ENCODE measurements at regions not wholly inside any gene's neighbourhood (a gene's known extent, or its start where the extent isn't known, plus 50 kb on each side); places are given as distances from the start of the nearest gene placed in this dataset.
A peak's percentile ranks its signal among the peaks of the same experiment; 100 is the strongest.

- WGBS, 5 donors: 79 to 90% (median 83%) methylated on average over 7 of the region's 7 CpGs
- no peak overlapping the region for H3K27ac ChIP-seq
Observed at GRCh38 chr12:30440826-30441602, 254.7 kb downstream of the IPO8 start.

DNA sequence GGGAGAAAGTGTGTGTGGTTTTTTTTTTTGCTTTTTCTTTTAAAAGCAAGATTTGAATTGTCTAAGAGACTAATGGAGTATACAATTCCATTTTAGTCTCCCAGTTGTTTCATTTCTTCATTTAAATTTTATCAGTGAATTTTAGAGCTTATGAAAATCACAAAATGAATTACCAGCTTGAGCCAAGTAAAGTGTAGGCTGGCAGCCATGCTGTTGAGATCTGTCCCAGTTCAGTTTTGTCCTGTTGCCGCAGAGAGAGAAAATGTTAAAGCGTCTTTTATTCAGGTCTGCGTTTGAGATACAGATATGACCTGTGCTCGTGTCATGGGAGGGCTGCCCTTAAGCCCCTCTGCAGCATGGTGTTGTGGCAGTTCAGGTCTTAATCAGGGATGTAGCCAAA, 256.5 kb downstream of the IPO8 start:
- peak overlapping the region in 1 of 8 donors; percentile 30 for H3K27ac ChIP-seq
- 80 to 93% (median 89%) methylated on average over 4 of the region's 4 CpGs for WGBS, 5 donors
- H3K9me3 ChIP-seq: no peaks in the 10 kb centered on the region
- no peak for DNase-seq
- intact Hi-C loops (cut with DNase I; ENCODE audit: low total_unique reads): no loop called here
- no peak overlapping the region for H3K4me3 ChIP-seq
- no peaks in the 10 kb centered on the region for H3K4me1 ChIP-seq
- no peaks in the 10 kb centered on the region for H3K36me3 ChIP-seq
- no peak for TF ChIP-seq POLR2A (IDR thresholded peaks at IDR 0.05)
- TF ChIP-seq, protein P1, sequence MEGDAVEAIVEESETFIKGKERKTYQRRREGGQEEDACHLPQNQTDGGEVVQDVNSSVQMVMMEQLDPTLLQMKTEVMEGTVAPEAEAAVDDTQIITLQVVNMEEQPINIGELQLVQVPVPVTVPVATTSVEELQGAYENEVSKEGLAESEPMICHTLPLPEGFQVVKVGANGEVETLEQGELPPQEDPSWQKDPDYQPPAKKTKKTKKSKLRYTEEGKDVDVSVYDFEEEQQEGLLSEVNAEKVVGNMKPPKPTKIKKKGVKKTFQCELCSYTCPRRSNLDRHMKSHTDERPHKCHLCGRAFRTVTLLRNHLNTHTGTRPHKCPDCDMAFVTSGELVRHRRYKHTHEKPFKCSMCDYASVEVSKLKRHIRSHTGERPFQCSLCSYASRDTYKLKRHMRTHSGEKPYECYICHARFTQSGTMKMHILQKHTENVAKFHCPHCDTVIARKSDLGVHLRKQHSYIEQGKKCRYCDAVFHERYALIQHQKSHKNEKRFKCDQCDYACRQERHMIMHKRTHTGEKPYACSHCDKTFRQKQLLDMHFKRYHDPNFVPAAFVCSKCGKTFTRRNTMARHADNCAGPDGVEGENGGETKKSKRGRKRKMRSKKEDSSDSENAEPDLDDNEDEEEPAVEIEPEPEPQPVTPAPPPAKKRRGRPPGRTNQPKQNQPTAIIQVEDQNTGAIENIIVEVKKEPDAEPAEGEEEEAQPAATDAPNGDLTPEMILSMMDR (IDR thresholded peaks at IDR 0.05 in 8 of 11, conservative IDR thresholded peaks at IDR 0.05 in 3 of 11): no peak
- no peaks in the 10 kb centered on the region for H3K27me3 ChIP-seq (replicated peaks in 1 of 7)

More at GRCh38 chr12:30440826-30441602, 254.7 kb downstream of the IPO8 start:
- H3K36me3 ChIP-seq: no peaks in the 10 kb centered on the region
- H3K4me1 ChIP-seq: no peaks in the 10 kb centered on the region
- H3K4me3 ChIP-seq: no peak overlapping the region
- TF ChIP-seq, protein P1 (IDR thresholded peaks at IDR 0.05 in 8 of 11, conservative IDR thresholded peaks at IDR 0.05 in 3 of 11): no peak
- TF ChIP-seq POLR2AphosphoS5 (IDR thresholded peaks at IDR 0.05): no peak
- TF ChIP-seq POLR2A (IDR thresholded peaks at IDR 0.05): no peak
- no peaks in the 10 kb centered on the region for H3K27me3 ChIP-seq (replicated peaks in 1 of 7)
- no peaks in the 10 kb centered on the region for H3K9me3 ChIP-seq
- no peak for DNase-seq
- intact Hi-C loops (cut with DNase I; ENCODE audit: low total_unique reads): no loop called here

- 40 to 55% (median 45%) methylated on average over 1 of the region's 1 CpG for WGBS, 5 donors
- H3K36me3 ChIP-seq: no peaks in the 10 kb centered on the region
- no peaks in the 10 kb centered on the region for H3K4me1 ChIP-seq
- no peak for DNase-seq
- H3K27me3 ChIP-seq (replicated peaks in 1 of 7): no peaks in the 10 kb centered on the region
- H3K27ac ChIP-seq: peak overlapping the region in 6 of 8 donors; percentile 13 to 41 (median 20)
- intact Hi-C loops (cut with DNase I; ENCODE audit: low total_unique reads): no loop called here
- no peaks in the 10 kb centered on the region for H3K9me3 ChIP-seq
- no peak for TF ChIP-seq POLR2AphosphoS5 (IDR thresholded peaks at IDR 0.05)
- no peak overlapping the region for H3K4me3 ChIP-seq
Observed at GRCh38 chr12:30438601-30439041, 257.0 kb downstream of the IPO8 start.

GRCh38 chr12:30437616-30438015, 258.1 kb downstream of the IPO8 start:
- Histone ChIP-seq H3K4me1 (no peaks in the 10 kb centered on the region), H3K9me3 (no peaks in the 10 kb centered on the region), H3K27ac (peak overlapping the region in 6 of 8 donors; percentile 30 to 54 (median 48)), H3K4me3 (no peak overlapping the region), H3K36me3 (no peaks in the 10 kb centered on the region), H3K27me3 (replicated peaks in 1 of 7) (no peaks in the 10 kb centered on the region)
- DNase-seq: no peak
- TF ChIP-seq POLR2AphosphoS5 (IDR thresholded peaks at IDR 0.05) (peak in 1 of 3 donors; percentile 43), POLR2A (IDR thresholded peaks at IDR 0.05) (no peak)
- TF ChIP-seq, protein P1 (IDR thresholded peaks at IDR 0.05 in 8 of 11, conservative IDR thresholded peaks at IDR 0.05 in 3 of 11): no peak
- intact Hi-C loops (cut with DNase I; ENCODE audit: low total_unique reads): no loop called here

Data from spleen (tissue), 11 donors.